Esophagus muscularis mucosa (tissue), 3 donors: ENCODE measurements at regions not wholly inside any gene's neighbourhood (a gene's known extent, or its start where the extent isn't known, plus 50 kb on each side); places are given as distances from the start of the nearest gene placed in this dataset.

ENCODE experiments used
- CTCF ChIP-seq, 3 experiments: fragments of 200-600 bp in 2 of 3; fragments of 450-650 bp in 1 of 3; sonication (generic) in 2 of 3; IDR thresholded peaks; one replicate each; pipeline ENCODE4 v1.5.1; 2017 to 2019; ENCODE audit warnings: antibody characterized with exemption in 3 of 3, mild to moderate bottlenecking in 2 of 3, moderate library complexity in 1 of 3
- EP300 ChIP-seq: sonication (generic); formaldehyde crosslinking; IDR thresholded peaks from one replicate; pipeline ENCODE4 v1.6.1; 2017; ENCODE audit warnings: antibody characterized with exemption

- no peak for TF ChIP-seq CTCF (IDR thresholded peaks at IDR 0.05)
- no peak for TF ChIP-seq EP300
Measured at GRCh38 chr10:130362308-130362761, 226.1 kb downstream of the GLRX3 start.
